GM12878 (cell line): ENCODE measurements at regions not wholly inside any gene's neighbourhood (a gene's known extent, or its start where the extent isn't known, plus 50 kb on each side); places are given as distances from the start of the nearest gene placed in this dataset.

Source experiments
- ATAC-seq: fragments of 200-7000 bp; cut with Tn5 transposase; 3 replicates; pipeline ENCODE4 v1.9.1; 2020; ENCODE audit warnings: mild to moderate bottlenecking, moderate library complexity
- BruUV-seq: library from RNA; stranded (reverse); fragments of 400-500 nt; replicated peaks from 2 replicates; lab custom pipeline; 2021; lab: Mats Ljungman, UMichigan
- CTCF ChIA-PET: fragments of 300-600 bp; sonication (Branson Sonifier 250); formaldehyde crosslinking; extraction: SDS; loops from one replicate; lab custom pipeline; 2021; ENCODE audit warnings: inconsistent platforms; lab: Yijun Ruan, JAX
- POLR2A ChIA-PET: fragments of 350-600 bp; formaldehyde crosslinking; extraction: SDS; loops from one replicate; lab custom pipeline; 2021; ENCODE audit warnings: inconsistent platforms; lab: Charles Lee
- RAD21 ChIA-PET: fragments of 300-600 bp; sonication (Branson Sonifier 250); formaldehyde crosslinking; loops from one replicate; lab custom pipeline; 2023; ENCODE audit warnings: antibody characterized with exemption; ENCODE audit not compliant: unreplicated experiment; lab: Charles Lee
- SMC1A ChIA-PET: fragments of 300-600 bp; sonication (Branson Sonifier 250); formaldehyde crosslinking; loops from one replicate; lab custom pipeline; 2023; ENCODE audit not compliant: unreplicated experiment, uncharacterized antibody; lab: Charles Lee
- DNase-seq: peaks from one replicate; pipeline ENCODE4 v3.0.0-alpha.2; 2011; ENCODE audit warnings: low read depth, low spot score
- FAIRE-seq: peaks from 3 replicates; lab custom pipeline; 2011; peaks lifted over from hg19 to GRCh38; lab: Jason Lieb, UNC
- H2AFZ ChIP-seq: 2 replicates; pipeline ENCODE4 v1.6.0; 2011; ENCODE audit warnings: low read depth, low read length, control low read depth; ENCODE audit not compliant: control insufficient read depth
- H3K27ac ChIP-seq: 2 replicates; pipeline ENCODE4 v1.5.1; 2011; ENCODE audit warnings: control low read depth; ENCODE audit not compliant: control insufficient read depth, insufficient read depth
- H3K27me3 ChIP-seq, 2 experiments: replicated peaks in 1 of 2; 2 replicates each; pipeline versions ENCODE4 v1.6.0 to v1.6.1; 2011; ENCODE audit warnings: low read length in 1 of 2; ENCODE audit not compliant: control insufficient read depth in 2 of 2, insufficient read depth in 2 of 2
- H3K36me3 ChIP-seq, 2 experiments: 2 replicates each; pipeline ENCODE4 v1.5.1; 2011; ENCODE audit warnings: low read length in 1 of 2; ENCODE audit not compliant: control insufficient read depth in 2 of 2, insufficient read depth in 2 of 2
- H3K4me1 ChIP-seq: 2 replicates; pipeline ENCODE4 v1.6.1; 2011; ENCODE audit warnings: mild to moderate bottlenecking, low read length, moderate library complexity, mixed read lengths; ENCODE audit not compliant: control insufficient read depth, insufficient read depth
- H3K4me2 ChIP-seq: 2 replicates; pipeline ENCODE4 v1.6.0; 2011; ENCODE audit warnings: control low read depth; ENCODE audit not compliant: control insufficient read depth, insufficient read depth
- H3K4me3 ChIP-seq: fragments of 200-600 bp; sonication (generic); 2 replicates; pipeline ENCODE4 v1.5.1; 2016
- H3K79me2 ChIP-seq: 2 replicates; pipeline ENCODE4 v1.6.0; 2011; ENCODE audit warnings: low read length; ENCODE audit not compliant: control insufficient read depth, insufficient read depth
- H3K9ac ChIP-seq: 2 replicates; pipeline ENCODE4 v1.8.0; 2011; ENCODE audit warnings: low read length, control low read depth, mixed read lengths; ENCODE audit not compliant: control insufficient read depth, insufficient read depth
- H3K9me3 ChIP-seq: replicated peaks from 3 replicates; pipeline ENCODE4 v1.5.1; 2011; ENCODE audit warnings: mild to moderate bottlenecking, low read length; ENCODE audit not compliant: control insufficient read depth, insufficient read depth
- H4K20me1 ChIP-seq: 2 replicates; pipeline ENCODE4 v1.6.0; 2011; ENCODE audit not compliant: control insufficient read depth, insufficient read depth
- CHD1 ChIP-seq: IDR thresholded peaks from 2 replicates; pipeline ENCODE4 v1.6.1; 2012; ENCODE audit warnings: low read depth, low read length, improper control_type of control experiment
- GABPA ChIP-seq: IDR thresholded peaks from 2 replicates; pipeline ENCODE4 v1.6.1; 2014; ENCODE audit warnings: antibody characterized with exemption, low read depth, mild to moderate bottlenecking, inconsistent platforms
- MTA3 ChIP-seq: IDR thresholded peaks from 2 replicates; pipeline ENCODE4 v1.6.1; 2012; ENCODE audit warnings: low read length, inconsistent platforms, borderline replicate concordance
- RCOR1 ChIP-seq: conservative IDR thresholded peaks from 2 replicates; pipeline ENCODE4 v1.6.1; 2012; ENCODE audit warnings: low read depth, low read length, improper control_type of control experiment
- TBL1XR1 ChIP-seq: IDR thresholded peaks from 2 replicates; pipeline ENCODE4 v1.6.1; 2012; ENCODE audit warnings: low read depth, low read length, improper control_type of control experiment
- WRNIP1 ChIP-seq: IDR thresholded peaks from 2 replicates; pipeline ENCODE4 v1.6.1; 2011; ENCODE audit warnings: low read depth, low read length, improper control_type of control experiment, borderline replicate concordance
- WGBS: methylation state at CpG from one replicate; pipeline ENCODE4 v1.1.6; 2016; ENCODE audit warnings: low lambda C conversion rate; ENCODE audit not compliant: insufficient replicate concordance, insufficient coverage; ENCODE audit errors: missing lambda C conversion rate; 5-methylcytosine and 5-hydroxymethylcytosine counted together
- in situ Hi-C: fragments of 300-500 bp; cut with MboI; formaldehyde crosslinking; loops from 9 replicates; pipeline ENCODE4 v1.14.3; 2018; ENCODE audit warnings: mixed read lengths
- intact Hi-C: fragments of 100-400 bp; cut with micrococcal nuclease; formaldehyde crosslinking; loops from one replicate; pipeline ENCODE4 v1.14.2; 2022; ENCODE audit not compliant: unreplicated experiment
- TF ChIP-seq, protein P1 (sequence below): IDR thresholded peaks from 2 replicates; pipeline ENCODE4 v1.6.1; 2011; ENCODE audit warnings: borderline replicate concordance, low read depth, mild to moderate bottlenecking, moderate library complexity, mixed read lengths, low read length; ENCODE audit not compliant: insufficient read depth; ENCODE audit errors: extremely low read length
- TF ChIP-seq, protein P2 (sequence below): fragments of 450-650 bp; IDR thresholded peaks from 2 replicates; pipeline ENCODE4 v1.6.1; 2016; ENCODE audit warnings: mild to moderate bottlenecking

DNA sequence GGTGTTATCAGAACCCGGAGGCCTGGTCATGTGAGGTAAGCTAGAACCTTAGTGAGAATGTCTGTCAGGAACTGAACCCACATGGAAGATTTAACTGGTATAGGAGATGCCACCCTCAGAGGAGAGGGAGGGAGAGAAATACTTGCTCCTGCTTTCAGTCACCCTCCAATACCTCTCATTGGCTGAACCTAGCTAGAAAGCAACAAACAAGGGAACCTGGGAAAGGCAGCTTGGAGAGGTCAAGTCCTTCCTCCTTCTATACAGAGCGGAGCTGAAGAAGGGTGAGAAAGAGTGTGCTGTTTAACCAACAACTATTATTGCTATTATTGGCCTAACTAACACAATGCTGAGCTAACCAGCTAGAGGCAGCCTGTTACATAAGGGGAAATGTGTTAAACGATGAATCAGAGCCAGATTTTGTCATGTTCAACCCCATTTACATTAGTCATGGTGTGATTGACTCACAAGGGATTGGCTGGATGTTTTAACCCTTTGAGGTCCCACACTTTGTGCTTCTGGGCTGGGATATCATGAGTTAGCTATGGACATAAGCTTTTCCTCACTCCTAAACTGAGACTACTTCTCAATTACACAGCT, 96.5 kb upstream of the ESX1 start (continued):
- TF ChIP-seq, protein P1, sequence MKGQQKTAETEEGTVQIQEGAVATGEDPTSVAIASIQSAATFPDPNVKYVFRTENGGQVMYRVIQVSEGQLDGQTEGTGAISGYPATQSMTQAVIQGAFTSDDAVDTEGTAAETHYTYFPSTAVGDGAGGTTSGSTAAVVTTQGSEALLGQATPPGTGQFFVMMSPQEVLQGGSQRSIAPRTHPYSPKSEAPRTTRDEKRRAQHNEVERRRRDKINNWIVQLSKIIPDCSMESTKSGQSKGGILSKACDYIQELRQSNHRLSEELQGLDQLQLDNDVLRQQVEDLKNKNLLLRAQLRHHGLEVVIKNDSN = no peak
- TF ChIP-seq TBL1XR1 (no peak), WRNIP1 (no peak)

DNA sequence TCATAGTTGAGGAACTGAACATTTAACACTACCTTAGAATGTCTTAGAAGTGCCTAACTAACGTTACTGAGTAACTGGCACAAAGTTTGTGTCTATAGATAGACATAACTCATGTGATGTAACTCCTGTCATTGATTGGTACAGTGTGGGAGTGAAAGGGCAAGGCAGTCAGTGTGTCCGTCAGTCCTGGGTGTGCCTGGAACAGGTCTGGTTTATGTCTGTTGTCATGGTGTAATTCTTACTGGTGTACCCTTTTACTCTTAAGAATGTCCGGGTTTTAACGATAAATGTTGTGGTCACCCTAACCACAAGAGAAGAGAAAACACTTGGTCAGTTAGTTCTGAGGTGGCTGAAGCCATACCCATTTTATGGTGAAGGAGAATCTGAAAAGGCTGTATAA, 93.1 kb upstream of the ESX1 start:
- no peaks in the 10 kb centered on the region for H3K79me2 ChIP-seq
- in situ Hi-C loops = no loop called here
- POLR2A ChIA-PET = no interaction called here
- H3K9ac ChIP-seq = no peak overlapping the region
- no peaks in the 10 kb centered on the region for H3K36me3 ChIP-seq
- H3K4me2 ChIP-seq = no peak overlapping the region
- no peaks in the 10 kb centered on the region for H3K9me3 ChIP-seq
- no peaks in the 10 kb centered on the region for H3K27me3 ChIP-seq
- no TSS peak for BruUV-seq
- ATAC-seq (no peak), DNase-seq (no peak), FAIRE-seq (no peak)
- no peaks in the 10 kb centered on the region for H4K20me1 ChIP-seq
- RAD21 ChIA-PET = no interaction called here
- WGBS = 32% methylated on average over 4 of the region's 4 CpGs
- CTCF ChIA-PET = no interaction called here
- TF ChIP-seq MTA3 (no peak), RCOR1 (no peak), GABPA (no peak), CHD1 (no peak)
- TF ChIP-seq, protein P2, sequence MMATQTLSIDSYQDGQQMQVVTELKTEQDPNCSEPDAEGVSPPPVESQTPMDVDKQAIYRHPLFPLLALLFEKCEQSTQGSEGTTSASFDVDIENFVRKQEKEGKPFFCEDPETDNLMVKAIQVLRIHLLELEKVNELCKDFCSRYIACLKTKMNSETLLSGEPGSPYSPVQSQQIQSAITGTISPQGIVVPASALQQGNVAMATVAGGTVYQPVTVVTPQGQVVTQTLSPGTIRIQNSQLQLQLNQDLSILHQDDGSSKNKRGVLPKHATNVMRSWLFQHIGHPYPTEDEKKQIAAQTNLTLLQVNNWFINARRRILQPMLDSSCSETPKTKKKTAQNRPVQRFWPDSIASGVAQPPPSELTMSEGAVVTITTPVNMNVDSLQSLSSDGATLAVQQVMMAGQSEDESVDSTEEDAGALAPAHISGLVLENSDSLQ = no peak
- TF ChIP-seq, all 136 proteins: peak for 0
- no peak overlapping the region for H3K27ac ChIP-seq
- intact Hi-C loops = no loop called here
- no peak overlapping the region for H3K4me3 ChIP-seq
- no peak overlapping the region for H2AFZ ChIP-seq
- no peaks in the 10 kb centered on the region for H3K4me1 ChIP-seq
- SMC1A ChIA-PET = no interaction called here
